ENCODE measurements at regions not wholly inside any gene's neighbourhood (a gene's known extent, or its start where the extent isn't known, plus 50 kb on each side); places are given as distances from the start of the nearest gene placed in this dataset.
"Not testable (repeated sequence)": the region's sequence is repeated elsewhere in the genome, so short reads cannot be mapped to it uniquely, and the experiment has no call there.

GRCh38 chr2:84301717-84302116, 157.4 kb downstream of the SUCLG1 start:
- H3K27ac ChIP-seq (ENCODE audit: extremely low read depth, low read depth, low read length) = no peak overlapping the region
- no peaks in the 10 kb centered on the region for H3K9me3 ChIP-seq (ENCODE audit: control insufficient read depth, insufficient read depth, low read depth, low read length)
- H3K4me1 ChIP-seq (ENCODE audit: control insufficient read depth, insufficient read depth, low read length) = no peaks in the 10 kb centered on the region
- H3K4me3 ChIP-seq (ENCODE audit: low read depth, low read length) = no peak overlapping the region
- CTCF ChIA-PET = no interaction called here
- H3K36me3 ChIP-seq (ENCODE audit: control insufficient read depth in 2 of 2, insufficient read depth in 1 of 2, low read length in 2 of 2) = no peaks in the 10 kb centered on the region
- no peak for TF ChIP-seq ZNF202 (tag by site-specific recombination; IDR thresholded peaks at IDR 0.05; ENCODE audit: borderline replicate concordance)
- no peak for TF ChIP-seq ZNF747 (tag by site-specific recombination; IDR thresholded peaks at IDR 0.05)
- TF ChIP-seq SCRT2 (tag by site-specific recombination; IDR thresholded peaks at IDR 0.05) = no peak
- TF ChIP-seq GLIS2 (tag by site-specific recombination; IDR thresholded peaks at IDR 0.05) = no peak
- no peak for TF ChIP-seq ZBTB26 (tag by site-specific recombination; optimal IDR thresholded peaks at IDR 0.05)
- POLR2A ChIA-PET = no interaction called here

- no peak for TF ChIP-seq ZNF214 (tag by site-specific recombination; IDR thresholded peaks at IDR 0.05; ENCODE audit: borderline replicate concordance)
- no peak for TF ChIP-seq ZNF221 (tag by site-specific recombination; IDR thresholded peaks at IDR 0.05; ENCODE audit: borderline replicate concordance)
- no peak for TF ChIP-seq ZNF488 (tag by site-specific recombination; IDR thresholded peaks at IDR 0.05)
- no peak for TF ChIP-seq ZNF677 (tag by site-specific recombination; IDR thresholded peaks at IDR 0.05)
- no peak for TF ChIP-seq ZEB2 (tag by site-specific recombination; IDR thresholded peaks at IDR 0.05)
- TF ChIP-seq ZNF776 (tag by site-specific recombination; IDR thresholded peaks at IDR 0.05; ENCODE audit: borderline replicate concordance) = no peak
- Histone ChIP-seq H3K9me3 (ENCODE audit: control insufficient read depth, insufficient read depth, low read depth, low read length) (no peaks in the 10 kb centered on the region), H3K4me3 (ENCODE audit: low read depth, low read length) (no peak overlapping the region), H3K27ac (ENCODE audit: extremely low read depth, low read depth, low read length) (no peak overlapping the region), H3K36me3 (ENCODE audit: control insufficient read depth in 2 of 2, insufficient read depth in 1 of 2, low read length in 2 of 2) (no peaks in the 10 kb centered on the region), H3K4me1 (ENCODE audit: control insufficient read depth, insufficient read depth, low read length) (no peaks in the 10 kb centered on the region)
- ChIA-PET POLR2A (no interaction called here), CTCF (interaction anchor here (0.7 kb wide), 1 partner anchor 139 kb away, joined by 3 read pairs; no protein-coding TSS in a partner anchor)
These were observed 158.4 kb downstream of the SUCLG1 start for GRCh38 chr2:84300696-84301029.

GRCh38 chr2:84300001-84300695, 158.9 kb downstream of the SUCLG1 start:
- H3K4me1 ChIP-seq (ENCODE audit: control insufficient read depth, insufficient read depth, low read length); H3K9me3 ChIP-seq (ENCODE audit: control insufficient read depth, insufficient read depth, low read depth, low read length); H3K27ac ChIP-seq (ENCODE audit: extremely low read depth, low read depth, low read length); POLR2A ChIA-PET; H3K4me3 ChIP-seq (ENCODE audit: low read depth, low read length); H3K36me3 ChIP-seq (ENCODE audit: control insufficient read depth in 2 of 2, insufficient read depth in 1 of 2, low read length in 2 of 2): not testable (repeated sequence)
- CTCF ChIA-PET = interaction anchor here (0.5 to 1.8 kb wide), 5 partner anchors 15 to 592 kb away, joined by 3 to 8 read pairs (median 3); no protein-coding TSS in a partner anchor

- Histone ChIP-seq H3K36me3 (ENCODE audit: control insufficient read depth in 2 of 2, insufficient read depth in 1 of 2, low read length in 2 of 2) (no peaks in the 10 kb centered on the region), H3K4me3 (ENCODE audit: low read depth, low read length) (no peak overlapping the region), H3K4me1 (ENCODE audit: control insufficient read depth, insufficient read depth, low read length) (no peaks in the 10 kb centered on the region), H3K27ac (ENCODE audit: extremely low read depth, low read depth, low read length) (no peak overlapping the region), H3K9me3 (ENCODE audit: control insufficient read depth, insufficient read depth, low read depth, low read length) (no peaks in the 10 kb centered on the region)
- TF ChIP-seq ZNF19 (tag by site-specific recombination; IDR thresholded peaks at IDR 0.05; ENCODE audit: low read depth) (no peak), ZNF645 (tag by site-specific recombination; IDR thresholded peaks at IDR 0.05) (no peak), ZNF138 (tag by site-specific recombination; IDR thresholded peaks at IDR 0.05; ENCODE audit: borderline replicate concordance) (no peak), MEIS1 (CRISPR knock-in tag; IDR thresholded peaks at IDR 0.05; ENCODE audit: borderline replicate concordance) (no peak), GLI2 (tag by site-specific recombination; IDR thresholded peaks at IDR 0.05; ENCODE audit: borderline replicate concordance, low read depth) (no peak), ZNF600 (tag by site-specific recombination; IDR thresholded peaks at IDR 0.05) (no peak), ZNF266 (tag by site-specific recombination; IDR thresholded peaks at IDR 0.05; ENCODE audit: low read depth) (no peak), ZNF558 (tag by site-specific recombination; IDR thresholded peaks at IDR 0.05) (no peak)
- ChIA-PET CTCF (interaction anchor here (0.5 to 1.8 kb wide), 3 partner anchors 15 to 591 kb away, joined by 3 to 8 read pairs (median 4); no protein-coding TSS in a partner anchor), POLR2A (no interaction called here)
These were observed 159.8 kb downstream of the SUCLG1 start for GRCh38 chr2:84299211-84299775.

Data from HEK293 (cell line).